NCI-H2081 (cell line): ENCODE measurements at regions not wholly inside any gene's neighbourhood (a gene's known extent, or its start where the extent isn't known, plus 50 kb on each side); places are given as distances from the start of the nearest gene placed in this dataset.

Source experiments
- DNase-seq, 2 experiments: peaks; one replicate each; lab custom pipeline; 2025; lab: John Stamatoyannopoulos, UW

GRCh38 chr6:209432-210103 lies 82.7 kb upstream of the DUSP22 start:
- DNase-seq, result no peak

GRCh38 chr6:210104-210456 lies 82.2 kb upstream of the DUSP22 start:
- DNase-seq, result no peak

- DNase-seq, result no peak
Observed at GRCh38 chr6:210778-211374, 81.4 kb upstream of the DUSP22 start.

- DNase-seq, result no peak
Observed at GRCh38 chr6:211871-212497, 80.3 kb upstream of the DUSP22 start.

GRCh38 chr6:213284-213683 lies 79.0 kb upstream of the DUSP22 start:
- no peak for DNase-seq

- no peak for DNase-seq
Observed at GRCh38 chr6:214428-214827, 77.9 kb upstream of the DUSP22 start.

GRCh38 chr6:215335-216034 lies 76.8 kb upstream of the DUSP22 start:
- DNase-seq, result no peak

GRCh38 chr6:217048-217659 lies 75.1 kb upstream of the DUSP22 start:
- DNase-seq, result no peak

GRCh38 chr6:218153-219018 lies 73.9 kb upstream of the DUSP22 start:
- DNase-seq, result no peak

- no peak for DNase-seq
Observed at GRCh38 chr6:219019-219570, 73.2 kb upstream of the DUSP22 start.

GRCh38 chr6:219641-220198 lies 72.6 kb upstream of the DUSP22 start:
- DNase-seq, result no peak

GRCh38 chr6:220312-220711 lies 72.0 kb upstream of the DUSP22 start:
- no peak for DNase-seq

GRCh38 chr6:220721-221475 lies 71.4 kb upstream of the DUSP22 start:
- no peak for DNase-seq

GRCh38 chr6:221531-222349 lies 70.5 kb upstream of the DUSP22 start:
- DNase-seq, result no peak

- no peak for DNase-seq
Observed at GRCh38 chr6:222468-222867, 69.8 kb upstream of the DUSP22 start.

- DNase-seq, result no peak
Observed at GRCh38 chr6:223136-223535, 69.2 kb upstream of the DUSP22 start.

GRCh38 chr6:223763-224162 lies 68.5 kb upstream of the DUSP22 start:
- DNase-seq, result no peak

- no peak for DNase-seq
Observed at GRCh38 chr6:224350-224749, 67.9 kb upstream of the DUSP22 start.

- DNase-seq, result no peak
Observed at GRCh38 chr6:225121-225721, 67.1 kb upstream of the DUSP22 start.
